ENCODE measurements at regions not wholly inside any gene's neighbourhood (a gene's known extent, or its start where the extent isn't known, plus 50 kb on each side); places are given as distances from the start of the nearest gene placed in this dataset.

DNA sequence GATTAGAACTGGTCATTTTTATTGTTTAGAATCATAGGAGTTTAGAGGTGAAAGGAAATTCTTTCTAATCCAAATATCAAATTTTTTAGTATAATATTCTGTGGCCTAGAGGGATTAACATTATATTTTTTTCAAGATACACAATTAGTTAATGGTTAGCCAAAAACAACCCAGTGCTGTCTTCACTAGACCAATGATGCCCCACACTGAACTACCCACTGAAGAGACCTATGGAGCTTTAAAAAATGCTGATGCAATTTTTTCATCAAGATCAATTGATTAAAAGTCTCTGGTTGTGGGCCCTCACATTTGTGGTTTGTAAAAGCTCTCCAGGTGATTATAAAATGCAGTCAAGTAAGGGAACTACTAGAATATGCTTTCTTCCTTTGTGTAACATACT lies 274.1 kb upstream of the C9orf72 start:
- Histone ChIP-seq H3K27ac (no peak overlapping the region), H3K36me3 (no peaks in the 10 kb centered on the region), H3K27me3 (no peaks in the 10 kb centered on the region), H3K4me1 (no peaks in the 10 kb centered on the region), H3K4me3 (no peak overlapping the region), H3K9me3 (no peaks in the 10 kb centered on the region)
- intact Hi-C loops (cut with DNase I): no loop called here
- TF ChIP-seq, protein P1, sequence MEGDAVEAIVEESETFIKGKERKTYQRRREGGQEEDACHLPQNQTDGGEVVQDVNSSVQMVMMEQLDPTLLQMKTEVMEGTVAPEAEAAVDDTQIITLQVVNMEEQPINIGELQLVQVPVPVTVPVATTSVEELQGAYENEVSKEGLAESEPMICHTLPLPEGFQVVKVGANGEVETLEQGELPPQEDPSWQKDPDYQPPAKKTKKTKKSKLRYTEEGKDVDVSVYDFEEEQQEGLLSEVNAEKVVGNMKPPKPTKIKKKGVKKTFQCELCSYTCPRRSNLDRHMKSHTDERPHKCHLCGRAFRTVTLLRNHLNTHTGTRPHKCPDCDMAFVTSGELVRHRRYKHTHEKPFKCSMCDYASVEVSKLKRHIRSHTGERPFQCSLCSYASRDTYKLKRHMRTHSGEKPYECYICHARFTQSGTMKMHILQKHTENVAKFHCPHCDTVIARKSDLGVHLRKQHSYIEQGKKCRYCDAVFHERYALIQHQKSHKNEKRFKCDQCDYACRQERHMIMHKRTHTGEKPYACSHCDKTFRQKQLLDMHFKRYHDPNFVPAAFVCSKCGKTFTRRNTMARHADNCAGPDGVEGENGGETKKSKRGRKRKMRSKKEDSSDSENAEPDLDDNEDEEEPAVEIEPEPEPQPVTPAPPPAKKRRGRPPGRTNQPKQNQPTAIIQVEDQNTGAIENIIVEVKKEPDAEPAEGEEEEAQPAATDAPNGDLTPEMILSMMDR (IDR thresholded peaks at IDR 0.05): no peak
- DNase-seq (ENCODE audit: low spot score in 2 of 2): no peak

- Histone ChIP-seq H3K9me3 (no peaks in the 10 kb centered on the region), H3K27ac (no peak overlapping the region), H3K4me1 (no peaks in the 10 kb centered on the region), H3K36me3 (no peaks in the 10 kb centered on the region), H3K4me3 (no peak overlapping the region), H3K27me3 (no peaks in the 10 kb centered on the region)
- TF ChIP-seq, protein P1 (IDR thresholded peaks at IDR 0.05): no peak
- intact Hi-C loops (cut with DNase I): no loop called here
- no peak for DNase-seq (ENCODE audit: low spot score in 2 of 2)
These were observed 274.5 kb upstream of the C9orf72 start for GRCh38 chr9:27847818-27848217.

DNA sequence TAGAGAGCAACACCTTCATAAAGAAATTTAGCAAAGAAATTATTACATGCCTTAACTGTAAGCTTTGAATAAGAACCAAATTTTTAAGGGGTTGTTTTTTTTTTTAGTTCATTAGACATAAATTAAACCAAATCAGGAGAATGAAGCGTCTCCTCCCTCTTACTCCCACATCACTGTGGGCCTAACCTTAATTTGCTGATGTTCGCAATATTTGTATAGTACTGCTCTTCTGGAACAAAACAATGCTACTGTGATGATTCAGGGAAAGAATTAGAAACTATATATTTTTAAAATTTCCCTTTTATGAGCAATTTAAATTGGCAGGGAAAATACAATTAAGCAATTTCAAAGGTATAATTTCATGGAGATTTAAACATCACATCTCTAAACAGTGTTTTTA lies 275.0 kb upstream of the C9orf72 start:
- H3K36me3 ChIP-seq: no peaks in the 10 kb centered on the region
- intact Hi-C loops (cut with DNase I): no loop called here
- TF ChIP-seq, protein P1 (IDR thresholded peaks at IDR 0.05): no peak
- H3K4me3 ChIP-seq: no peak overlapping the region
- H3K4me1 ChIP-seq: no peaks in the 10 kb centered on the region
- DNase-seq (ENCODE audit: low spot score in 2 of 2): no peak
- H3K9me3 ChIP-seq: no peaks in the 10 kb centered on the region
- H3K27me3 ChIP-seq: no peaks in the 10 kb centered on the region
- H3K27ac ChIP-seq: no peak overlapping the region

DNA sequence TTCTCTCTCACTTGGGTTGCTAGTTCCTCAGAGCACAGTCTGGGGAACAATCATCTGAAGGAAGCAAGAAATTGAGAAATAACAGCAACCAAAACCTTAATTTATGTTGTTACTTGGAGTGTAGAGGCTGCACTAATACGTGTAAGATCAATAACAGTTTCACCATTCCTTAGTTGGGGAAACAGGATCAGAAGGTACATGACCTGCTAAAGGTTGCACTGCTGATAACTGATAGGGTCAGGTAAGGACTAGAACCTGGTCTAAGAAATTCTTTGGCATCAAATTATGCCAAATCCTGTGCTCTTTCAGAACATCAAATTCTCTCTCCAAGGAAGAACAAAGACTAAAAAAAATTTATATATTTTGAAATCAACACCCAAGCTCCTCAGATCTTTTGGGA lies 278.6 kb upstream of the C9orf72 start:
- no peak overlapping the region for H3K4me3 ChIP-seq
- H3K27me3 ChIP-seq: no peaks in the 10 kb centered on the region
- no peaks in the 10 kb centered on the region for H3K9me3 ChIP-seq
- H3K4me1 ChIP-seq: no peaks in the 10 kb centered on the region
- TF ChIP-seq, protein P1 (IDR thresholded peaks at IDR 0.05): no peak
- no peak overlapping the region for H3K27ac ChIP-seq
- no peaks in the 10 kb centered on the region for H3K36me3 ChIP-seq
- no peak for DNase-seq (ENCODE audit: low spot score in 2 of 2)
- intact Hi-C loops (cut with DNase I): no loop called here

GRCh38 chr9:27853529-27853928 lies 280.2 kb upstream of the C9orf72 start:
- TF ChIP-seq, protein P1 (IDR thresholded peaks at IDR 0.05): no peak
- H3K36me3 ChIP-seq: no peaks in the 10 kb centered on the region
- no peaks in the 10 kb centered on the region for H3K4me1 ChIP-seq
- H3K9me3 ChIP-seq: no peaks in the 10 kb centered on the region
- DNase-seq (ENCODE audit: low spot score in 2 of 2): no peak
- H3K4me3 ChIP-seq: no peak overlapping the region
- intact Hi-C loops (cut with DNase I): no loop called here
- H3K27me3 ChIP-seq: no peaks in the 10 kb centered on the region
- no peak overlapping the region for H3K27ac ChIP-seq

DNA sequence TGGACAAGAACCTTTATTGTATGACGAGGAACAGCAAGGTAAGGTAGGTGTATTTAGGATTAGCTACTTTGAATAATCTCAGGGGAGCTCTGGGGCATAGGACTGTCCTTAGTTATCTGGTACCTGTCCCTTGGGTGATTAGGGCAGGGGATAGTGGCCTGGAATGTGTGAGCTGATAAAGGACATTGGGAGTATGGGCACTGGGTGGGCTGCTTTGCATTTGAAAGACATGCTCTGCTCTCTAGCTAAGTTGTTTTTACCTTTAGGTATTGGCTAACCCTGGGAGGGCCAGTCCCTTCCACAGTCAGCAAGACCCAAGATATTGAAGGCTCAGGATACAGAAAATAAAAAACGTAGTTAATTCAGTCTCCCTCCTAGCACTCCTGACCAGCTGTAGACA lies 282.8 kb upstream of the C9orf72 start:
- intact Hi-C loops (cut with DNase I): no loop called here
- no peak overlapping the region for H3K27ac ChIP-seq
- H3K4me3 ChIP-seq: no peak overlapping the region
- no peaks in the 10 kb centered on the region for H3K27me3 ChIP-seq
- H3K4me1 ChIP-seq: no peaks in the 10 kb centered on the region
- no peaks in the 10 kb centered on the region for H3K36me3 ChIP-seq
- H3K9me3 ChIP-seq: no peaks in the 10 kb centered on the region
- TF ChIP-seq, protein P1 (IDR thresholded peaks at IDR 0.05): no peak
- DNase-seq (ENCODE audit: low spot score in 2 of 2): no peak

Data from ascending aorta (tissue), 2 donors.